HepG2 (cell line): ENCODE measurements at regions not wholly inside any gene's neighbourhood (a gene's known extent, or its start where the extent isn't known, plus 50 kb on each side); places are given as distances from the start of the nearest gene placed in this dataset.

Source experiments
- CHD2 ChIP-seq: IDR thresholded peaks from 2 replicates; pipeline ENCODE4 v1.6.1; 2011; ENCODE audit warnings: low read depth, low read length, improper control_type of control experiment
- EP300 ChIP-seq, 3 experiments: sonication (generic) in 1 of 3; formaldehyde crosslinking in 1 of 3; IDR thresholded peaks; 2 replicates each; pipeline versions ENCODE4 v1.5.1 to v1.6.1; 2011 to 2020; ENCODE audit warnings: low read depth in 2 of 3, low read length in 2 of 3, borderline replicate concordance in 1 of 3, improper control_type of control experiment in 1 of 3, mild to moderate bottlenecking in 1 of 3, missing genetic modification reagents in 1 of 3, moderate library complexity in 1 of 3
- FOSL1 ChIP-seq: sonication (generic); formaldehyde crosslinking; IDR thresholded peaks from 2 replicates; pipeline ENCODE4 v1.9.0; 2021; ENCODE audit warnings: missing genetic modification reagents, borderline replicate concordance
- FOSL2 ChIP-seq: sonication (generic); formaldehyde crosslinking; IDR thresholded peaks from 2 replicates; pipeline ENCODE4 v1.4.0; 2020; ENCODE audit warnings: missing genetic modification reagents
- GATA4 ChIP-seq: sonication (generic); IDR thresholded peaks from 2 replicates; pipeline ENCODE4 v1.6.1; 2016; ENCODE audit warnings: antibody characterized with exemption, low read depth, borderline replicate concordance
- GMEB1 ChIP-seq: sonication (generic); formaldehyde crosslinking; IDR thresholded peaks from 2 replicates; pipeline ENCODE4 v1.5.1; 2020; ENCODE audit warnings: missing genetic modification reagents, mild to moderate bottlenecking, borderline replicate concordance
- HOMEZ ChIP-seq: IDR thresholded peaks from 2 replicates; pipeline ENCODE4 v1.6.1; 2016; ENCODE audit warnings: low read depth
- JUND ChIP-seq: sonication (generic); formaldehyde crosslinking; IDR thresholded peaks from 2 replicates; pipeline ENCODE4 v1.8.0; 2022; ENCODE audit warnings: mild to moderate bottlenecking, missing genetic modification reagents
- MIXL1 ChIP-seq: IDR thresholded peaks from 2 replicates; pipeline ENCODE4 v1.6.1; 2016
- PBX3 ChIP-seq: sonication (generic); formaldehyde crosslinking; IDR thresholded peaks from 2 replicates; pipeline ENCODE4 v1.8.1; 2023; ENCODE audit warnings: missing genetic modification reagents, inconsistent platforms, borderline replicate concordance
- POLR2A ChIP-seq, 2 experiments: IDR thresholded peaks; 2 replicates each; pipeline ENCODE4 v1.6.1; 2011; ENCODE audit warnings: low read depth in 2 of 2, low read length in 2 of 2, mild to moderate bottlenecking in 1 of 2, moderate library complexity in 1 of 2; ENCODE audit not compliant: insufficient read depth in 1 of 2
- SCMH1 ChIP-seq: sonication (generic); formaldehyde crosslinking; IDR thresholded peaks from 2 replicates; pipeline ENCODE4 v1.9.0; 2021; ENCODE audit warnings: missing genetic modification reagents, mild to moderate bottlenecking, borderline replicate concordance
- SMAD9 ChIP-seq: sonication (generic); formaldehyde crosslinking; IDR thresholded peaks from 2 replicates; pipeline ENCODE4 v1.5.1; 2020; ENCODE audit warnings: mild to moderate bottlenecking, missing genetic modification reagents
- SP1 ChIP-seq, 2 experiments: fragments of 450-650 bp in 1 of 2; sonication (generic) in 1 of 2; formaldehyde crosslinking in 1 of 2; IDR thresholded peaks; 2 replicates each; pipeline versions ENCODE4 v1.4.0 to v1.6.1; 2016 to 2020; ENCODE audit warnings: missing genetic modification reagents in 1 of 2
- SP2 ChIP-seq: sonication (generic); formaldehyde crosslinking; IDR thresholded peaks from 2 replicates; pipeline ENCODE4 v1.5.1; 2020; ENCODE audit warnings: mild to moderate bottlenecking, missing genetic modification reagents
- TAF1 ChIP-seq: sonication (generic); formaldehyde crosslinking; IDR thresholded peaks from 2 replicates; pipeline ENCODE4 v1.4.0; 2020; ENCODE audit warnings: missing genetic modification reagents
- ZFP1 ChIP-seq: IDR thresholded peaks from 2 replicates; pipeline ENCODE4 v1.6.1; 2016
- ZNF281 ChIP-seq: sonication (generic); formaldehyde crosslinking; IDR thresholded peaks from 2 replicates; pipeline ENCODE4 v1.4.0; 2020; ENCODE audit warnings: missing genetic modification reagents, borderline replicate concordance
- ZNF326 ChIP-seq: sonication (generic); formaldehyde crosslinking; IDR thresholded peaks from 2 replicates; pipeline ENCODE4 v1.4.0; 2020; ENCODE audit warnings: missing genetic modification reagents, borderline replicate concordance
- ZSCAN20 ChIP-seq: sonication (generic); formaldehyde crosslinking; IDR thresholded peaks from 2 replicates; pipeline ENCODE4 v1.4.0; 2020; ENCODE audit warnings: missing genetic modification reagents, mild to moderate bottlenecking, borderline replicate concordance

GRCh38 chr6:41494212-41495110 is 51.7 kb upstream of the FOXP4 start (continued):
- no peak for TF ChIP-seq GMEB1 (CRISPR knock-in tag)
- 0 out of 2 replicates have a peak, but pooled peaks have one; percentile 11 for TF ChIP-seq SP1 (IDR thresholded peaks at IDR 0.05)
- TF ChIP-seq SP1 (CRISPR knock-in tag; IDR thresholded peaks at IDR 0.05): no peak
- no peak for TF ChIP-seq GATA4
- TF ChIP-seq JUND: 0 out of 2 replicates have a peak, but pooled peaks have one; percentile 23
- TF ChIP-seq ZNF281 (CRISPR knock-in tag): 0 out of 2 replicates have a peak, but pooled peaks have one; percentile 24
- no peak for TF ChIP-seq SCMH1
- TF ChIP-seq POLR2A (IDR thresholded peaks at IDR 0.05; ENCODE audit: insufficient read depth in 1 of 2, low read depth in 2 of 2, low read length in 2 of 2): no peak
- no peak for TF ChIP-seq FOSL1 (CRISPR knock-in tag)
- no peak for TF ChIP-seq FOSL2 (CRISPR knock-in tag)
- TF ChIP-seq SMAD9: no peak
- TF ChIP-seq PBX3 (CRISPR knock-in tag): no peak
- no peak for TF ChIP-seq SP2 (CRISPR knock-in tag)
- TF ChIP-seq ZNF326 (CRISPR knock-in tag): no peak
- TF ChIP-seq MIXL1 (CRISPR knock-in tag): no peak
- TF ChIP-seq HOMEZ (CRISPR knock-in tag): no peak
- no peak for TF ChIP-seq ZFP1 (CRISPR knock-in tag)
- TF ChIP-seq TAF1 (CRISPR knock-in tag): no peak
- 0 out of 4 replicates have a peak, but pooled peaks of 1 of the 2 experiments have one; percentile 5 for TF ChIP-seq EP300 (IDR thresholded peaks at IDR 0.05; ENCODE audit: low read depth in 2 of 2, low read length in 2 of 2)
- TF ChIP-seq EP300 (CRISPR knock-in tag; IDR thresholded peaks at IDR 0.05; ENCODE audit: borderline replicate concordance): no peak
- TF ChIP-seq ZSCAN20 (CRISPR knock-in tag): no peak
- no peak for TF ChIP-seq CHD2
